B cell (primary cell): ENCODE measurements at regions not wholly inside any gene's neighbourhood (a gene's known extent, or its start where the extent isn't known, plus 50 kb on each side); places are given as distances from the start of the nearest gene placed in this dataset.

ENCODE experiments used
- ATAC-seq: fragments of 200-7000 bp; cut with Tn5 transposase; one replicate; pipeline ENCODE4 v1.10.0; 2021; ENCODE audit warnings: low read depth, mild to moderate bottlenecking, moderate number of reproducible peaks, moderate library complexity
- CTCF ChIA-PET: fragments of 350-600 bp; sonication (Branson Sonifier 250); formaldehyde crosslinking; loops from one replicate; lab custom pipeline; 2021; ENCODE audit warnings: antibody characterized with exemption, inconsistent platforms; lab: Charles Lee
- POLR2A ChIA-PET: fragments of 350-600 bp; sonication (Branson Sonifier 250); formaldehyde crosslinking; loops from one replicate; lab custom pipeline; 2021; ENCODE audit warnings: antibody characterized with exemption; lab: Charles Lee
- DNase-seq: peaks from one replicate; pipeline ENCODE4 v3.0.0; 2013
- H2AFZ ChIP-seq: 2 replicates; pipeline ENCODE4 v1.6.1; 2012; ENCODE audit warnings: mild to moderate bottlenecking, low read depth, low read length; ENCODE audit not compliant: insufficient read depth, poor library complexity, severe bottlenecking
- H3K27ac ChIP-seq, 2 donors: 1 replicate in 1 of 2; 2 replicates in 1 of 2; pipeline ENCODE4 v1.5.1; 2012 to 2013; ENCODE audit warnings: low read length in 2 of 2, mild to moderate bottlenecking in 2 of 2, moderate library complexity in 1 of 2
- H3K27me3 ChIP-seq, 4 experiments: fragments of 200-600 bp in 1 of 4; sonication (generic) in 1 of 4; replicated peaks in 1 of 4; 1 replicate in 2 of 4; 2 replicates in 2 of 4; pipeline versions ENCODE4 v1.6.1 to v1.7.0; 2013 to 2016; ENCODE audit warnings: low read length in 3 of 4, mild to moderate bottlenecking in 2 of 4, mixed read lengths in 1 of 4, moderate library complexity in 1 of 4; ENCODE audit not compliant: insufficient read depth in 4 of 4, control insufficient read depth in 3 of 4; ENCODE audit errors: control extremely low read depth in 1 of 4
- H3K36me3 ChIP-seq, 2 experiments: replicated peaks in 1 of 2; 1 replicate in 1 of 2; 2 replicates in 1 of 2; pipeline versions ENCODE4 v1.6.1 to v1.7.1; 2013; ENCODE audit warnings: low read length in 1 of 2; ENCODE audit not compliant: insufficient read depth in 2 of 2, control insufficient read depth in 1 of 2; ENCODE audit errors: control extremely low read depth in 1 of 2, extremely low read depth in 1 of 2
- H3K4me1 ChIP-seq, 2 donors: fragments of 200-600 bp in 1 of 2; sonication (generic) in 1 of 2; 1 replicate in 1 of 2; 2 replicates in 1 of 2; pipeline versions ENCODE4 v1.5.1 to v1.6.1; 2013 to 2017; ENCODE audit warnings: low read length in 2 of 2; ENCODE audit not compliant: control insufficient read depth in 2 of 2, insufficient read depth in 2 of 2
- H3K4me2 ChIP-seq: replicated peaks from 2 replicates; pipeline ENCODE3; 2012; ENCODE audit warnings: mild to moderate bottlenecking, low read depth, low read length; ENCODE audit not compliant: poor library complexity, severe bottlenecking
- H3K4me3 ChIP-seq, 5 experiments: fragments of 200-600 bp in 1 of 5; sonication (generic) in 1 of 5; 1 replicate in 3 of 5; 2 replicates in 2 of 5; pipeline versions ENCODE4 v1.5.1 to v1.7.0; 2011 to 2016; ENCODE audit warnings: low read length in 4 of 5, mild to moderate bottlenecking in 4 of 5, low read depth in 2 of 5, control low read depth in 1 of 5, moderate library complexity in 1 of 5; ENCODE audit not compliant: insufficient read depth in 1 of 5; ENCODE audit errors: control extremely low read depth in 1 of 5, extremely low read depth in 1 of 5
- H3K79me2 ChIP-seq: fragments of 200-600 bp; sonication (generic); one replicate; pipeline ENCODE4 v1.6.0; 2016; ENCODE audit warnings: low read length; ENCODE audit not compliant: control insufficient read depth, insufficient read depth
- H3K9ac ChIP-seq: fragments of 200-600 bp; sonication (generic); 2 replicates; pipeline ENCODE4 v1.6.1; 2017; ENCODE audit warnings: mild to moderate bottlenecking, low read length, moderate library complexity
- H3K9me3 ChIP-seq, 3 donors: one replicate each; pipeline versions ENCODE4 v1.6.1 to v1.7.1; 2013; ENCODE audit warnings: low read length in 2 of 3; ENCODE audit not compliant: control insufficient read depth in 2 of 3, insufficient read depth in 1 of 3; ENCODE audit errors: control extremely low read depth in 1 of 3
- H4K20me1 ChIP-seq: 2 replicates; pipeline ENCODE4 v1.6.0; 2012; ENCODE audit warnings: mild to moderate bottlenecking, low read length; ENCODE audit not compliant: insufficient read depth, control insufficient read depth, poor library complexity, severe bottlenecking
- H3K27ac Mint-ChIP-seq: one replicate; pipeline ENCODE4 v1.8.0; 2021; ENCODE audit warnings: mixed read lengths
- H3K27me3 Mint-ChIP-seq: one replicate; pipeline ENCODE4 v1.8.0; 2021; ENCODE audit warnings: mixed read lengths
- H3K4me1 Mint-ChIP-seq: one replicate; pipeline ENCODE4 v1.8.0; 2021; ENCODE audit warnings: mixed read lengths
- H3K4me3 Mint-ChIP-seq: one replicate; pipeline ENCODE4 v1.8.0; 2021; ENCODE audit warnings: mixed read lengths
- H3K9me3 Mint-ChIP-seq: one replicate; pipeline ENCODE4 v1.8.0; 2022; ENCODE audit warnings: mixed read lengths; ENCODE audit not compliant: insufficient read depth
- CTCF ChIP-seq: fragments of 200-600 bp; IDR thresholded peaks from one replicate; pipeline ENCODE4 v1.8.0; 2022; ENCODE audit warnings: antibody characterized with exemption, mild to moderate bottlenecking
- EZH2 ChIP-seq: IDR thresholded peaks from 2 replicates; pipeline ENCODE4 v1.6.1; 2012; ENCODE audit warnings: borderline replicate concordance, low read depth, mild to moderate bottlenecking, moderate library complexity, low read length; ENCODE audit not compliant: insufficient read depth, poor library complexity, severe bottlenecking
- intact Hi-C: fragments of 100-400 bp; cut with micrococcal nuclease; formaldehyde crosslinking; loops from one replicate; pipeline ENCODE4 v1.10.0; 2022

GRCh38 chr4:132982151-132982550, 166.9 kb upstream of the PCDH10 start:
- Mint-ChIP-seq H3K27me3 (no peaks in the 10 kb centered on the region), H3K27ac (no peak overlapping the region), H3K4me1 (no peaks in the 10 kb centered on the region), H3K4me3 (no peak overlapping the region), H3K9me3 (peaks cover 10% of the 10 kb centered on the region)
- ChIA-PET POLR2A (no interaction called here), CTCF (no interaction called here)
- Histone ChIP-seq H3K9me3 (no peaks in the 10 kb centered on the region), H3K9ac (no peak overlapping the region), H3K4me2 (no peak overlapping the region), H3K36me3 (no peaks in the 10 kb centered on the region), H3K27me3 (no peaks in the 10 kb centered on the region), H3K79me2 (no peaks in the 10 kb centered on the region), H3K27ac (no peak overlapping the region), H3K4me1 (no peaks in the 10 kb centered on the region), H4K20me1 (no peaks in the 10 kb centered on the region), H2AFZ (no peak overlapping the region), H3K4me3 (no peak overlapping the region)
- intact Hi-C loops, result no loop called here
- TF ChIP-seq CTCF (no peak), EZH2 (no peak)
- no peak for ATAC-seq
- DNase-seq, result no peak

GRCh38 chr4:132991111-132991510, 158.0 kb upstream of the PCDH10 start:
- H3K27ac ChIP-seq, result no peak overlapping the region
- H3K79me2 ChIP-seq, result no peaks in the 10 kb centered on the region
- H4K20me1 ChIP-seq, result no peaks in the 10 kb centered on the region
- DNase-seq (no peak), ATAC-seq (no peak)
- H3K4me3 ChIP-seq, result no peak overlapping the region
- ChIA-PET CTCF (no interaction called here), POLR2A (no interaction called here)
- intact Hi-C loops, result no loop called here
- H3K9me3 Mint-ChIP-seq, result no peaks in the 10 kb centered on the region
- no peaks in the 10 kb centered on the region for H3K27me3 Mint-ChIP-seq
- H3K9ac ChIP-seq, result no peak overlapping the region
- no peaks in the 10 kb centered on the region for H3K36me3 ChIP-seq
- no peak overlapping the region for H3K4me3 Mint-ChIP-seq
- no peak overlapping the region for H3K4me2 ChIP-seq
- no peak for TF ChIP-seq CTCF
- no peak overlapping the region for H2AFZ ChIP-seq
- no peak overlapping the region for H3K27ac Mint-ChIP-seq
- no peaks in the 10 kb centered on the region for H3K27me3 ChIP-seq
- H3K4me1 Mint-ChIP-seq, result no peaks in the 10 kb centered on the region
- no peaks in the 10 kb centered on the region for H3K4me1 ChIP-seq
- H3K9me3 ChIP-seq, result no peaks in the 10 kb centered on the region
